Neural progenitor cell (in vitro differentiated cells): ENCODE measurements at regions not wholly inside any gene's neighbourhood (a gene's known extent, or its start where the extent isn't known, plus 50 kb on each side); places are given as distances from the start of the nearest gene placed in this dataset.
"Not testable (repeated sequence)": the region's sequence is repeated elsewhere in the genome, so short reads cannot be mapped to it uniquely, and the experiment has no call there.

Experiments
- DNase-seq: peaks from one replicate; pipeline ENCODE4 v3.0.0-alpha.2; 2016; ENCODE audit warnings: low spot score
- H2AFZ ChIP-seq: fragments of 200-600 bp; sonication (generic); replicated peaks from 2 replicates; pipeline ENCODE4 v1.6.1; 2016; ENCODE audit warnings: antibody characterized with exemption
- H3F3A ChIP-seq: fragments of 200-600 bp; sonication (generic); 2 replicates; pipeline ENCODE4 v1.6.1; 2016; ENCODE audit warnings: antibody characterized with exemption, low read depth
- H3K27ac ChIP-seq: fragments of 200-600 bp; sonication (generic); 2 replicates; pipeline ENCODE4 v1.5.1; 2016; ENCODE audit warnings: mild to moderate bottlenecking
- H3K27me3 ChIP-seq: fragments of 200-600 bp; sonication (generic); 2 replicates; pipeline ENCODE4 v1.6.1; 2016; ENCODE audit warnings: mild to moderate bottlenecking, moderate library complexity
- H3K36me3 ChIP-seq: fragments of 200-600 bp; sonication (generic); 2 replicates; pipeline ENCODE4 v1.5.1; 2016
- H3K4me1 ChIP-seq: fragments of 200-600 bp; sonication (generic); 2 replicates; pipeline ENCODE4 v1.6.1; 2016; ENCODE audit warnings: mixed run types
- H3K4me2 ChIP-seq: fragments of 200-600 bp; sonication (generic); 2 replicates; pipeline ENCODE4 v1.6.1; 2016
- H3K4me3 ChIP-seq: fragments of 200-600 bp; sonication (generic); 2 replicates; pipeline ENCODE4 v1.5.1; 2016
- H3K79me2 ChIP-seq: fragments of 200-600 bp; sonication (generic); 2 replicates; pipeline ENCODE4 v1.6.1; 2016; ENCODE audit warnings: low read depth
- H3K9ac ChIP-seq: fragments of 200-600 bp; sonication (generic); 2 replicates; pipeline ENCODE4 v1.6.1; 2016
- H3K9me3 ChIP-seq: fragments of 200-600 bp; sonication (generic); 2 replicates; pipeline ENCODE4 v1.5.1; 2016; ENCODE audit warnings: low read depth
- H4K20me1 ChIP-seq: fragments of 200-600 bp; sonication (generic); 2 replicates; pipeline ENCODE4 v1.6.1; 2016; ENCODE audit warnings: low read depth
- H3K27ac Mint-ChIP-seq: 3 replicates; pipeline ENCODE4 v1.8.0; 2021; ENCODE audit warnings: mixed read lengths
- H3K27me3 Mint-ChIP-seq: 2 replicates; pipeline ENCODE4 v1.8.0; 2022; ENCODE audit warnings: low read depth, mild to moderate bottlenecking, inconsistent platforms, moderate library complexity, mixed read lengths; ENCODE audit not compliant: insufficient read depth
- H3K36me3 Mint-ChIP-seq: 3 replicates; pipeline ENCODE4 v1.8.0; 2021; ENCODE audit warnings: mixed read lengths
- H3K4me1 Mint-ChIP-seq: 3 replicates; pipeline ENCODE4 v1.8.0; 2021; ENCODE audit warnings: mixed read lengths
- H3K4me3 Mint-ChIP-seq: 3 replicates; pipeline ENCODE4 v1.8.0; 2021; ENCODE audit warnings: mild to moderate bottlenecking, moderate library complexity, mixed read lengths
- H3K9me3 Mint-ChIP-seq: 3 replicates; pipeline ENCODE4 v1.8.0; 2020; ENCODE audit warnings: mixed read lengths
- CTCF ChIP-seq: fragments of 200-600 bp; sonication (generic); IDR thresholded peaks from 2 replicates; pipeline ENCODE4 v1.5.1; 2017; ENCODE audit warnings: antibody characterized with exemption, mild to moderate bottlenecking
- EZH2 ChIP-seq: fragments of 200-600 bp; sonication (generic); IDR thresholded peaks from 2 replicates; pipeline ENCODE4 v1.6.1; 2017; ENCODE audit warnings: antibody characterized with exemption, mild to moderate bottlenecking, moderate library complexity
- EZH2phosphoT487 ChIP-seq: fragments of 200-600 bp; sonication (generic); IDR thresholded peaks from 2 replicates; pipeline ENCODE4 v1.6.1; 2017; ENCODE audit warnings: antibody characterized with exemption

DNA sequence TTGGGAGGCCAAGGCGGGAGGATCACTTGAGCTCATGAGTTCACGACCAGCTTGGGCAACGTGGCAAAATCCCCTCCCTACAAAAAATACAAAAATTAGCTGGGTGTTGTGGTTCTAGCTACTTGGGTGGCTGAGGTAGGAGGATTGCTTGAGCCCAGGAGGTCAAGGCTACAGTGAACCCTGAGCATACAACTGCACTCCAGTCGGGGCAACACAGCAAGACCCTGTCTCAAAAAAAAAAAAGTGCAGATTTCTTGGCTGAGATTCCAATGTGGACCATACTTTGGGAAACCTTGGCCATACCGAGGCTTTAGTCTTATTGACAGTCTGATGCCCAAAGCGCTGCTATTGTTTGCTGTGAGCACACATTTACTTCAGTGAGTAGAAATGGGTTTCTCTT lies 113.6 kb upstream of the CLINT1 start:
- Histone ChIP-seq H3K27ac (no peak overlapping the region), H3K36me3 (no peaks in the 10 kb centered on the region), H3K9me3 (no peaks in the 10 kb centered on the region), H3K4me1 (peaks cover 11% of the 10 kb centered on the region), H3K4me2 (no peak overlapping the region), H3K9ac (no peak overlapping the region), H4K20me1 (no peaks in the 10 kb centered on the region), H2AFZ (no peak overlapping the region), H3K79me2 (no peaks in the 10 kb centered on the region), H3K4me3 (no peak overlapping the region), H3K27me3 (no peaks in the 10 kb centered on the region), H3F3A (peaks cover 16% of the 10 kb centered on the region)
- H3K4me1 Mint-ChIP-seq = peaks cover 19% of the 10 kb centered on the region
- no peak overlapping the region for H3K27ac Mint-ChIP-seq
- H3K9me3 Mint-ChIP-seq = no peaks in the 10 kb centered on the region
- no peak for DNase-seq
- TF ChIP-seq CTCF (no peak), EZH2phosphoT487 (no peak), EZH2 (no peak)
- H3K36me3 Mint-ChIP-seq = no peaks in the 10 kb centered on the region
- H3K27me3 Mint-ChIP-seq = peaks cover 4% of the 10 kb centered on the region
- no peak overlapping the region for H3K4me3 Mint-ChIP-seq

DNA sequence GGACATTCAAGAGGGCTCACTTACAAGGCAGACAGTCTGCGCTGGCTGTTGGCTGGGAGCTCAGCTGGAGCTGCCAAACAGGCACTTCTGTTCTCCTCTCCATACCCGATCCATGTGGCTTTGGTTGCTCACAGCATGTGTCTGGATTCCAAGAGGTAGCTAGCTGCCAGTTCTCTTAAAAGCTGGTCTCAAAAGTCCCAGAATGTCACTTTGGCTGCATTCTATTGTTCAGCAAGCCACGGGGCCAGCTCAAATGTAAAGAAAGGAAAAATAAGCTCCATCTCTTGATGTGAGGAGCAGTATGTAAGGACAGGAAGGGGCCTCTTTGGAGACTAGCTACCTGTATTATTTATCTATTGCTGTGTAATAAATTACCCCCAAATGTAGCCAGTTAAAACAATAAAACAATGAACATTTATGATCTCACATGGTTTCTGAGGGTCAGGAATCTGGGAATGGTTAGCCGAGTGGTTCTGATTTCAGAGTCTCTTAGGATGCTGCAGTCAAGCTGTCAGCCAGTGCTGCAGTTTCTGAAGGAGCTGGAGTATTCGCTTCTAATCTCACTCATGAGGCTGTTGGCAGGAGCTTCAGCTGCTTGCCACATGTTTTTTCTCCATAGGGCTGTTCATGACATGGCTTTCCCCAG lies 112.7 kb upstream of the CLINT1 start:
- H3K4me2 ChIP-seq = peak overlapping the region; percentile 59
- peak; percentile 82 for DNase-seq
- Mint-ChIP-seq H3K4me1 (peaks cover 22% of the 10 kb centered on the region), H3K36me3 (no peaks in the 10 kb centered on the region), H3K4me3 (no peak overlapping the region), H3K27ac (peak overlapping the region; percentile 31), H3K27me3 (peaks cover 4% of the 10 kb centered on the region), H3K9me3 (no peaks in the 10 kb centered on the region)
- no peak overlapping the region for H2AFZ ChIP-seq
- H3K79me2 ChIP-seq = no peaks in the 10 kb centered on the region
- H4K20me1 ChIP-seq = no peaks in the 10 kb centered on the region
- no peaks in the 10 kb centered on the region for H3K9me3 ChIP-seq
- H3K4me1 ChIP-seq = peaks cover 11% of the 10 kb centered on the region
- no peak overlapping the region for H3K4me3 ChIP-seq
- H3F3A ChIP-seq = peaks cover 16% of the 10 kb centered on the region
- peak overlapping the region; percentile 3 for H3K27ac ChIP-seq
- H3K9ac ChIP-seq = no peak overlapping the region
- H3K36me3 ChIP-seq = no peaks in the 10 kb centered on the region
- TF ChIP-seq CTCF (no peak), EZH2 (no peak), EZH2phosphoT487 (no peak)
- no peaks in the 10 kb centered on the region for H3K27me3 ChIP-seq

DNA sequence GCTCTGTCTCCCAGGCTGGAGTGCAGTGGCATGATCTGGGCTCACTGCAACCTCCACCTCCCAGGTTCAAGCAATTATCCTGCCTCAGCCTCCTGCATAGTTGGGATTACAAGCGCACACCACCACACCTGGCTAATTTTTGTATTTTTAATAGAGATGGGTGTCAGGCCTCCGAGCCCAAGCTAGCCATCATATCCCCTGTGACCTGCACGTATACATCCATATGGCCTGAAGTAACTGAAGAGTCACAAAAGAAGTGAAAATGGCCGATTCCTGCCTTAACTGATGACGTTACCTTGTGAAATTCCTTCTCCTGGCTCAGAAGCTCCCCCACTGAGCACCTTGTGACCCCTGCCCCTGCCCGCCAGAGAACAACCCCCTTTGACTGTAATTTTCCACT lies 109.6 kb upstream of the CLINT1 start:
- Histone ChIP-seq H3K4me1 (peaks cover 13% of the 10 kb centered on the region), H3F3A (peaks cover 17% of the 10 kb centered on the region)
- not testable (repeated sequence) for H2AFZ ChIP-seq, H3K27me3 ChIP-seq, H3K79me2 ChIP-seq, H3K27me3 Mint-ChIP-seq, H3K4me3 Mint-ChIP-seq, H3K4me3 ChIP-seq, H3K36me3 ChIP-seq, H3K36me3 Mint-ChIP-seq, H4K20me1 ChIP-seq, H3K4me2 ChIP-seq, H3K9me3 ChIP-seq, H3K9me3 Mint-ChIP-seq, H3K27ac ChIP-seq, DNase-seq, H3K9ac ChIP-seq
- H3K4me1 Mint-ChIP-seq = peaks cover 24% of the 10 kb centered on the region
- peak overlapping the region; percentile 27 for H3K27ac Mint-ChIP-seq

- H3K36me3 Mint-ChIP-seq = no peaks in the 10 kb centered on the region
- H3K4me2 ChIP-seq = no peak overlapping the region
- no peaks in the 10 kb centered on the region for H3K27me3 ChIP-seq
- H3K4me3 Mint-ChIP-seq = no peak overlapping the region
- H3K36me3 ChIP-seq = no peaks in the 10 kb centered on the region
- H3K9ac ChIP-seq = no peak overlapping the region
- peaks cover 2% of the 10 kb centered on the region for H3K4me1 ChIP-seq
- no peaks in the 10 kb centered on the region for H3K9me3 Mint-ChIP-seq
- peaks cover 7% of the 10 kb centered on the region for H3F3A ChIP-seq
- TF ChIP-seq EZH2phosphoT487 (no peak), EZH2 (no peak), CTCF (no peak)
- DNase-seq = no peak
- no peak overlapping the region for H3K27ac Mint-ChIP-seq
- H3K4me1 Mint-ChIP-seq = peaks cover 22% of the 10 kb centered on the region
- H3K9me3 ChIP-seq = no peaks in the 10 kb centered on the region
- H3K4me3 ChIP-seq = no peak overlapping the region
- peak overlapping the region; percentile 94 for H2AFZ ChIP-seq
- H3K27ac ChIP-seq = no peak overlapping the region
- no peaks in the 10 kb centered on the region for H3K27me3 Mint-ChIP-seq
- no peaks in the 10 kb centered on the region for H3K79me2 ChIP-seq
- no peaks in the 10 kb centered on the region for H4K20me1 ChIP-seq
Measured at GRCh38 chr5:157965989-157966388, 107.0 kb upstream of the CLINT1 start.
